Neural crest cell (in vitro differentiated cells): ENCODE measurements at regions not wholly inside any gene's neighbourhood (a gene's known extent, or its start where the extent isn't known, plus 50 kb on each side); places are given as distances from the start of the nearest gene placed in this dataset.
"Not testable (repeated sequence)": the region's sequence is repeated elsewhere in the genome, so short reads cannot be mapped to it uniquely, and the experiment has no call there.

Source experiments
- DNase-seq: peaks from one replicate; pipeline ENCODE4 v3.0.0; 2021; ENCODE audit warnings: low read depth, mixed read lengths, low spot score
- H3K27ac Mint-ChIP-seq: one replicate; pipeline ENCODE4 v1.8.0; 2021; ENCODE audit warnings: mild to moderate bottlenecking, mixed read lengths; ENCODE audit not compliant: unreplicated experiment
- H3K27me3 Mint-ChIP-seq: 2 replicates; pipeline ENCODE4 v1.8.0; 2021; ENCODE audit warnings: low read depth, mild to moderate bottlenecking, mixed read lengths
- H3K36me3 Mint-ChIP-seq: 2 replicates; pipeline ENCODE4 v1.8.0; 2021; ENCODE audit warnings: low read depth, mild to moderate bottlenecking, mixed read lengths
- H3K4me1 Mint-ChIP-seq: 2 replicates; pipeline ENCODE4 v1.8.0; 2021; ENCODE audit warnings: mixed read lengths
- H3K4me3 Mint-ChIP-seq: one replicate; pipeline ENCODE4 v1.8.0; 2021; ENCODE audit warnings: mild to moderate bottlenecking, mixed read lengths
- H3K9me3 Mint-ChIP-seq: 2 replicates; pipeline ENCODE4 v1.8.0; 2021; ENCODE audit warnings: mixed read lengths
- CTCF ChIP-seq: fragments of 200-600 bp; sonication (generic); conservative IDR thresholded peaks from 2 replicates; pipeline ENCODE4 v1.5.0; 2021; ENCODE audit warnings: antibody characterized with exemption, mild to moderate bottlenecking

GRCh38 chr6:73980096-73980495 is 284.1 kb downstream of the CD109 start:
- H3K9me3 Mint-ChIP-seq = peaks cover 10% of the 10 kb centered on the region
- DNase-seq = no peak
- no peak overlapping the region for H3K4me3 Mint-ChIP-seq
- H3K27ac Mint-ChIP-seq = no peak overlapping the region
- H3K36me3 Mint-ChIP-seq = no peaks in the 10 kb centered on the region
- TF ChIP-seq CTCF = no peak
- no peaks in the 10 kb centered on the region for H3K4me1 Mint-ChIP-seq
- H3K27me3 Mint-ChIP-seq = no peaks in the 10 kb centered on the region

GRCh38 chr6:73978330-73978729 is 282.3 kb downstream of the CD109 start:
- H3K4me1 Mint-ChIP-seq = no peaks in the 10 kb centered on the region
- no peak for TF ChIP-seq CTCF
- no peaks in the 10 kb centered on the region for H3K27me3 Mint-ChIP-seq
- H3K9me3 Mint-ChIP-seq = peaks cover 10% of the 10 kb centered on the region
- H3K36me3 Mint-ChIP-seq = no peaks in the 10 kb centered on the region
- DNase-seq = no peak
- no peak overlapping the region for H3K4me3 Mint-ChIP-seq
- H3K27ac Mint-ChIP-seq = no peak overlapping the region

- H3K4me1 Mint-ChIP-seq, H3K27ac Mint-ChIP-seq, H3K27me3 Mint-ChIP-seq, H3K9me3 Mint-ChIP-seq, H3K4me3 Mint-ChIP-seq, H3K36me3 Mint-ChIP-seq, DNase-seq: not testable (repeated sequence)
Measured at GRCh38 chr6:73972518-73972917, 276.5 kb downstream of the CD109 start.

- Mint-ChIP-seq H3K36me3 (no peaks in the 10 kb centered on the region), H3K9me3 (peaks cover 1% of the 10 kb centered on the region), H3K4me3 (no peak overlapping the region), H3K27ac (no peak overlapping the region), H3K27me3 (no peaks in the 10 kb centered on the region), H3K4me1 (peaks cover 8% of the 10 kb centered on the region)
- peak; percentile 79 for TF ChIP-seq CTCF
- no peak for DNase-seq
Measured at GRCh38 chr6:73969971-73970970, 274.3 kb downstream of the CD109 start.

- Mint-ChIP-seq H3K27me3 (no peaks in the 10 kb centered on the region), H3K36me3 (no peaks in the 10 kb centered on the region), H3K4me3 (no peak overlapping the region), H3K4me1 (peaks cover 8% of the 10 kb centered on the region), H3K9me3 (no peaks in the 10 kb centered on the region), H3K27ac (no peak overlapping the region)
- DNase-seq = no peak
- TF ChIP-seq CTCF = no peak
Measured at GRCh38 chr6:73968221-73968757, 272.3 kb downstream of the CD109 start.

- Mint-ChIP-seq H3K4me3 (no peak overlapping the region), H3K27me3 (no peaks in the 10 kb centered on the region), H3K4me1 (peaks cover 8% of the 10 kb centered on the region), H3K36me3 (peaks cover 2% of the 10 kb centered on the region), H3K27ac (no peak overlapping the region), H3K9me3 (peaks cover 2% of the 10 kb centered on the region)
- DNase-seq = no peak
- TF ChIP-seq CTCF = no peak
Measured at GRCh38 chr6:73965539-73966029, 269.6 kb downstream of the CD109 start.
